Astrocyte (in vitro differentiated cells and primary cell): ENCODE measurements at regions not wholly inside any gene's neighbourhood (a gene's known extent, or its start where the extent isn't known, plus 50 kb on each side); places are given as distances from the start of the nearest gene placed in this dataset.

Experiments used
- CTCF ChIP-seq: IDR thresholded peaks from 2 replicates; pipeline ENCODE4 v1.5.1; 2011; ENCODE audit warnings: low read depth, mild to moderate bottlenecking, inconsistent platforms, low read length, moderate library complexity; ENCODE audit not compliant: insufficient read depth
- EZH2 ChIP-seq: IDR thresholded peaks from 2 replicates; pipeline ENCODE4 v1.6.1; 2012; ENCODE audit warnings: mild to moderate bottlenecking, low read length, inconsistent platforms; ENCODE audit not compliant: insufficient read depth

- TF ChIP-seq CTCF (no peak), EZH2 (no peak)
These were observed 219.2 kb upstream of the KLF14 start for GRCh38 chr7:130953196-130953595.
